HG03025 (cell line): ENCODE measurements at regions not wholly inside any gene's neighbourhood (a gene's known extent, or its start where the extent isn't known, plus 50 kb on each side); places are given as distances from the start of the nearest gene placed in this dataset.
"Not testable (repeated sequence)": the region's sequence is repeated elsewhere in the genome, so short reads cannot be mapped to it uniquely, and the experiment has no call there.

ENCODE experiments used
- ATAC-seq: cut with Tn5 transposase; IDR thresholded peaks from one replicate; pipeline ENCODE4 v1.9.1; 2021; ENCODE audit warnings: mild to moderate bottlenecking, moderate library complexity; ENCODE audit not compliant: unreplicated experiment, low FRiP score

- no peak for ATAC-seq
These were observed 302.5 kb upstream of the AMIGO2 start for GRCh38 chr12:47382305-47382704.

- no peak for ATAC-seq
These were observed 299.1 kb upstream of the AMIGO2 start for GRCh38 chr12:47378907-47379306.

- ATAC-seq, result no peak
These were observed 298.4 kb upstream of the AMIGO2 start for GRCh38 chr12:47378222-47378582.

- ATAC-seq, result no peak
These were observed 297.9 kb upstream of the AMIGO2 start for GRCh38 chr12:47377414-47378221.

GRCh38 chr12:47376927-47377326 lies 297.2 kb upstream of the AMIGO2 start:
- no peak for ATAC-seq

- no peak for ATAC-seq
These were observed 293.9 kb upstream of the AMIGO2 start for GRCh38 chr12:47373554-47374150.

- no peak for ATAC-seq
These were observed 290.7 kb upstream of the AMIGO2 start for GRCh38 chr12:47370421-47370820.

- no peak for ATAC-seq
These were observed 289.3 kb upstream of the AMIGO2 start for GRCh38 chr12:47369085-47369484.

GRCh38 chr12:47367912-47368537 lies 288.3 kb upstream of the AMIGO2 start:
- no peak for ATAC-seq

GRCh38 chr12:47366579-47366978 lies 286.8 kb upstream of the AMIGO2 start:
- ATAC-seq, result no peak

- ATAC-seq, result no peak
These were observed 286.4 kb upstream of the AMIGO2 start for GRCh38 chr12:47366157-47366556.

- ATAC-seq, result not testable (repeated sequence)
These were observed 285.8 kb upstream of the AMIGO2 start for GRCh38 chr12:47365443-47366076.

GRCh38 chr12:47364261-47364660 lies 284.5 kb upstream of the AMIGO2 start:
- ATAC-seq, result no peak

GRCh38 chr12:47362126-47362705 lies 282.5 kb upstream of the AMIGO2 start:
- no peak for ATAC-seq

- peak; percentile 70 for ATAC-seq
These were observed 281.7 kb upstream of the AMIGO2 start for GRCh38 chr12:47361389-47362021.

GRCh38 chr12:47360771-47361388 lies 281.1 kb upstream of the AMIGO2 start:
- peak; percentile 21 for ATAC-seq

GRCh38 chr12:47360093-47360480 lies 280.3 kb upstream of the AMIGO2 start:
- no peak for ATAC-seq

GRCh38 chr12:47359310-47360092 lies 279.7 kb upstream of the AMIGO2 start:
- no peak for ATAC-seq

- not testable (repeated sequence) for ATAC-seq
These were observed 277.2 kb upstream of the AMIGO2 start for GRCh38 chr12:47357006-47357405.
